Spleen (tissue), 7 donors: ENCODE measurements at regions not wholly inside any gene's neighbourhood (a gene's known extent, or its start where the extent isn't known, plus 50 kb on each side); places are given as distances from the start of the nearest gene placed in this dataset.

Source experiments
- CTCF ChIP-seq, 11 experiments: fragments of 200-600 bp in 7 of 11; fragments of 450-650 bp in 4 of 11; sonication (generic) in 4 of 11; IDR thresholded peaks in 8 of 11; conservative IDR thresholded peaks in 3 of 11; 1 replicate in 7 of 11; 2 replicates in 4 of 11; pipeline versions ENCODE4 v1.4.0 to v1.8.0; 2016 to 2021; ENCODE audit warnings: antibody characterized with exemption in 11 of 11, inconsistent platforms in 4 of 11, mild to moderate bottlenecking in 1 of 11
- POLR2A ChIP-seq, 3 donors: fragments of 450-650 bp; IDR thresholded peaks; one replicate each; pipeline ENCODE4 v1.5.1; 2017; ENCODE audit warnings: antibody characterized with exemption in 3 of 3, mild to moderate bottlenecking in 1 of 3
- POLR2AphosphoS5 ChIP-seq, 3 donors: sonication (generic); formaldehyde crosslinking; IDR thresholded peaks; one replicate each; pipeline ENCODE4 v1.5.1; 2017; ENCODE audit warnings: antibody characterized with exemption in 3 of 3
- donor health status: DM: no; HTN: no; CAD: no; lungs with moderate emphysema.
- donor health status: DM: no; HTN: no; CAD: no.
- donor health status: DM: no; HTN: no; CAD: no.

GRCh38 chrX:13253223-13253622 lies 66.6 kb downstream of the ATXN3L start:
- TF ChIP-seq CTCF (IDR thresholded peaks at IDR 0.05 in 8 of 11, conservative IDR thresholded peaks at IDR 0.05 in 3 of 11): no peak
- TF ChIP-seq POLR2AphosphoS5 (IDR thresholded peaks at IDR 0.05): no peak
- no peak for TF ChIP-seq POLR2A (IDR thresholded peaks at IDR 0.05)
